Adrenal gland (tissue), 5 donors: ENCODE measurements at regions not wholly inside any gene's neighbourhood (a gene's known extent, or its start where the extent isn't known, plus 50 kb on each side); places are given as distances from the start of the nearest gene placed in this dataset.

ENCODE experiments used
- CTCF ChIP-seq, 6 experiments: fragments of 450-650 bp in 4 of 6; fragments of 200-600 bp in 2 of 6; sonication (generic) in 1 of 6; IDR thresholded peaks; 1 replicate in 5 of 6; 2 replicates in 1 of 6; pipeline versions ENCODE4 v1.5.1 to v1.8.0; 2016 to 2021; ENCODE audit warnings: antibody characterized with exemption in 6 of 6, mild to moderate bottlenecking in 2 of 6, moderate library complexity in 1 of 6
- POLR2A ChIP-seq, 2 donors: fragments of 450-650 bp; IDR thresholded peaks; one replicate each; pipeline ENCODE4 v1.6.1; 2017; ENCODE audit warnings: antibody characterized with exemption in 2 of 2, mild to moderate bottlenecking in 2 of 2, moderate library complexity in 1 of 2
- donor health status: DM: no; HTN: no; CAD: no.

- TF ChIP-seq CTCF (IDR thresholded peaks at IDR 0.05) = no peak
- no peak for TF ChIP-seq POLR2A (IDR thresholded peaks at IDR 0.05)
Observed at GRCh38 chr22:22092101-22092500, 109.5 kb upstream of the TOP3B start.
